ENCODE measurements at regions not wholly inside any gene's neighbourhood (a gene's known extent, or its start where the extent isn't known, plus 50 kb on each side); places are given as distances from the start of the nearest gene placed in this dataset.

GRCh38 chr2:238655198-238655860, 192.6 kb upstream of the TWIST2 start:
- TF ChIP-seq CTCF (IDR thresholded peaks at IDR 0.05) (no peak), EZH2 (IDR thresholded peaks at IDR 0.05; ENCODE audit: borderline replicate concordance, insufficient read depth, low read depth, low read length, poor library complexity, severe bottlenecking) (no peak)

All from B cell (primary cell).